CD1c-positive myeloid dendritic cell (primary cell): ENCODE measurements at regions not wholly inside any gene's neighbourhood (a gene's known extent, or its start where the extent isn't known, plus 50 kb on each side); places are given as distances from the start of the nearest gene placed in this dataset.

Experiments used
- DNase-seq: peaks from one replicate; pipeline ENCODE4 v3.0.0-alpha.2; 2016; ENCODE audit errors: extremely low spot score

- no peak for DNase-seq
Observed at GRCh38 chr6:100944644-100945043, 63.5 kb upstream of the ASCC3 start.

GRCh38 chr6:100946021-100946540, 65.0 kb upstream of the ASCC3 start:
- no peak for DNase-seq

GRCh38 chr6:100946711-100947110, 65.6 kb upstream of the ASCC3 start:
- no peak for DNase-seq

GRCh38 chr6:100948381-100949133, 67.4 kb upstream of the ASCC3 start:
- no peak for DNase-seq

- no peak for DNase-seq
Observed at GRCh38 chr6:100952006-100952405, 70.9 kb upstream of the ASCC3 start.

GRCh38 chr6:100959280-100959679, 78.2 kb upstream of the ASCC3 start:
- DNase-seq = no peak

GRCh38 chr6:100962466-100962865, 81.3 kb upstream of the ASCC3 start:
- no peak for DNase-seq

GRCh38 chr6:100965067-100965466, 83.9 kb upstream of the ASCC3 start:
- no peak for DNase-seq

- DNase-seq = no peak
Observed at GRCh38 chr6:100968949-100969348, 87.8 kb upstream of the ASCC3 start.

GRCh38 chr6:100979267-100979666, 98.1 kb upstream of the ASCC3 start:
- no peak for DNase-seq

GRCh38 chr6:100980949-100981348, 99.8 kb upstream of the ASCC3 start:
- no peak for DNase-seq

- no peak for DNase-seq
Observed at GRCh38 chr6:100986921-100987320, 105.8 kb upstream of the ASCC3 start.

GRCh38 chr6:100987556-100987955, 106.4 kb upstream of the ASCC3 start:
- DNase-seq = no peak

GRCh38 chr6:100988391-100988984, 107.4 kb upstream of the ASCC3 start:
- no peak for DNase-seq

- DNase-seq = no peak
Observed at GRCh38 chr6:100990070-100990469, 108.9 kb upstream of the ASCC3 start.

GRCh38 chr6:100996409-100996808, 115.3 kb upstream of the ASCC3 start:
- no peak for DNase-seq

- DNase-seq = no peak
Observed at GRCh38 chr6:100998111-100998510, 117.0 kb upstream of the ASCC3 start.

- no peak for DNase-seq
Observed at GRCh38 chr6:100999034-100999597, 118.0 kb upstream of the ASCC3 start.

GRCh38 chr6:101000341-101000740, 119.2 kb upstream of the ASCC3 start:
- no peak for DNase-seq

GRCh38 chr6:101001012-101001411, 119.9 kb upstream of the ASCC3 start:
- DNase-seq = peak; percentile 3

GRCh38 chr6:101001607-101002006, 120.5 kb upstream of the ASCC3 start:
- DNase-seq = no peak

GRCh38 chr6:101003075-101003474, 121.9 kb upstream of the ASCC3 start:
- DNase-seq = no peak

GRCh38 chr6:101011186-101011585, 130.1 kb upstream of the ASCC3 start:
- no peak for DNase-seq
